ENCODE measurements at regions not wholly inside any gene's neighbourhood (a gene's known extent, or its start where the extent isn't known, plus 50 kb on each side); places are given as distances from the start of the nearest gene placed in this dataset.
"Not testable (repeated sequence)": the region's sequence is repeated elsewhere in the genome, so short reads cannot be mapped to it uniquely, and the experiment has no call there.

DNA sequence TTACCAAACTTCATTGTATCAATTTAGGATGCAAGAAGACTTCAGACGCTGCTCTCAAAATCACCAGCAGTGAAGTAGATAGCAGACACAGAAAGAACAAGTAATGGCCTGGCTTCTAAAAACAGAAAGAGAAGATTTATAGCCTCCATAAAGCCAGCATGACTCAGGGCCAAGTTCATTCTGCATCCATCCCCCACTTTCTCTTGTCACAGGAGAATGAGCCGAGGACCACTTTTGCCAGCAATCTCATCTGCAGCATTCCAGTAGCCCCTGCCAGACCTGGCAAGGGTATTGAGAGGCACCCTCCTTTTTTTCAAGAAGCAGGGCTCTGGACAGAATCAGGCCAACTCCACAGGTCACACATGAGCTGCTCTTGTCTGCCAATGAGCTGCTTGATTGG, 355.4 kb upstream of the SOX9 start:
- DNase-seq: no peak

DNA sequence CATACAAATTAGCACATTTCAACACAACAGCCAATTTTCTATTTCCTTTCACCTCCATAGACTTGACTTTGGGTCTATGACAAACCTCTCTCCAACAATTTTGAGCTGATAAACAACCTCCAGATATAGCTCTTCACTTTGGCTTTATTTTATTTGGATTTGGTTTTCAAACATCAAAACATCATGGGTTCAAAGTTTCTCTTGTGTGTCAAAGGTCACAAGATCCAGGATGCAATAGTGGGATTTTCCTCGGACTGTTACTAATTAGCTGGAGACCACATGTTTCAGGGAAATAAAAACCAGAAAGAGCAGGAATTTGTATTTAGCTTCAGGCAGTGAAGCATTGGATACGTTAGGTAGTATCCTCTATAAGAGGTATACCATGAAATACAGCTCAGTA, 351.0 kb upstream of the SOX9 start:
- DNase-seq: no peak

DNA sequence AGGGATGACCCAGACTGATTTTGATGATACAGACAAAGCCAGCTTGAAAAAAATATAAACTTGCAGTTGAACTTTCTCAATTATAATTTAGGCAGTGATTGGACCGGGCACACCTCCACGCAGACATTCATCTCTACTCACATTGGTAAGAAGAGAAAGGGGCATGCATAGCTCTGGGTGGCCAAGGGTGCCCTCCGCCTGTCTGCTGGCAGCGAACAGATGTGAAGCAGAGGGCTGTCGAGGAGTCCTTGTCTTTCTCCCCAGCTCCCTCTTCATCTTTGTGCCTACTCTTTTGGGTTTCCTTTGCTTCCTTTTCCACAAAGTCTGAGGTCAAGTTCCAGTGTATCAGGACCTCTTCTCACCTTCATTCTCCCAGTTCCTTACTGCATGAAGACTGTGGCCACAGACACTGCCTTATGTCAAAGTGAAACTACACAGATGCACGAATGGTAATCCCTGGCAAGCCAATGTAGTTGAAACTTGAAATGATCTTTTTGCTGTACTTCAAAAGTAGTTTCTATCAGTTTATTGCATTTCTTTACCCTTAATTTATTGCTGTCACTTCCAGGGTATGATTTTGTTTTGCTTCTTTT, 343.7 kb upstream of the SOX9 start:
- no peak for DNase-seq

DNA sequence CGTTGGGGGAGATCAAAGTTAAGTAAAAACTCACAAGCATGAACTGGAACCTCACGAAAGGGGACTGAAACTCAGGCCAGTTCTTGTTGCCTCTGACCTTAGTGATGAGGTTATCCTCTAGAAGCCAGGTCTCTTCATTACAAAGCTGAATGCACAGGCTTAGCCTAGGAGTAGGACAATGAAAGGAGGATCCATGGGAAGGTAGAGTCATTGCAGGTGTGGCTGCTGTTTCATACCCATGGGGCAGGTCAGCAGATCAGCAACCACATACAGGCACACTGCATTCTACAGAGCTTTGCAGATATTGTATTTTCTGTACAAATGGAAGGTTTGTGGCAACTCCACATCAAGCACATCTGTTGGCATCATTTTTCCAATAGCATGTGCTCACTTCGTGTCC, 341.3 kb upstream of the SOX9 start:
- DNase-seq: no peak

DNA sequence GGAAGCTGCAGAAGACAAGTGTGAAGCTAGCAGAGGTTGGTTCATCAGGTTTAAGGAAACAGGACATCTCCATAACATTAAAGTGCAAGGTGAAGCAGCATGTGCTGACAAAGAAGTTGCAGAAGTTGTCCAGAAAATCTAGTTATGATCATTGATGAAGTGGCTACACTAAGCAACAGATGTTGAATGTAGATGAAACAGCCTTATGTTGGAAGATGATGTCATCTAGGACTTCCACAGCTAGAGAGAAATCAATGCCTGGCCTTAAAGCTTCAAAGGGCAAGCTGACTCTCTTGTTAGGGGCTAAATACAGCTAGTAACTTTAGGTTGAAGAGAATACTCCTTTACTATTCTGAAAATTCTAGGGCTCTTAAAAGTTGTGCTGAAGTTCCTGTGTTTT, 340.2 kb upstream of the SOX9 start:
- DNase-seq: no peak

DNA sequence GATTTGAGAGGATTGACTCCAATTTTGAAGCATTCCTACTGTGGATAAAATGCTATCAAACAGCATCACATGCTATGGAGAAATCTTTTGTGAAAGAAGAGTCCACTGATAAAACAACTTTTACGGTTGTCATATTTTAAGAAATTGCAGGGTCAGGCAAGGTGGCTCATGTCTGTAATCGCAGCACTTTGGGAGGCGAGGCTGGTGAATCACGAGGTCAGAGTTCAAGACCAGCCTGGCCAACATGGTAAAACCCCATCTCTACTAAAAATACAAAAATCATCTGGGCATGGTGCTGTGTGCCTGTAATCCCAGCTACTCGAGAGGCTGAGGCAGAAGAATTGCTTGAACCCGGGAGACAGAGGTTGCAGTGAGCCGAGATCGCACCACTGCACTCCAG, 338.8 kb upstream of the SOX9 start:
- not testable (repeated sequence) for DNase-seq

DNA sequence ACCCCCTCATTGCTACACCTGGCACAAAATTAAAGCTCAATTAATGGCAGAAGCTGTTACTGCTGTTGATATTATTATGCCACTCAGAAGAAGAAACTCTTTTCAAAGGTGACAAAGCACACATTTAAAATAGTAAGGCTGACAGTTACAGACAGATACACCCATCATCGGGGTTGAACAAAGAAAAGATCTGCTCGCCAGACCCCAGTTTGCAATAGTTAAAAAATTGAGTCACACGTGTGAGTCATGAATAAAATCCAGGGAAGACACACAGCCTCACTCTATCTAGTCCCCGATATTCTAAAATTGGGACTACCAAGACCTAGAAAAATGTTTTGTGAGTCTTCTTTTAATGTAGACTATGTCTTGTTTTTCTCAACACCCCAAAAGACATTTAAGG, 330.0 kb upstream of the SOX9 start:
- no peak for DNase-seq

DNA sequence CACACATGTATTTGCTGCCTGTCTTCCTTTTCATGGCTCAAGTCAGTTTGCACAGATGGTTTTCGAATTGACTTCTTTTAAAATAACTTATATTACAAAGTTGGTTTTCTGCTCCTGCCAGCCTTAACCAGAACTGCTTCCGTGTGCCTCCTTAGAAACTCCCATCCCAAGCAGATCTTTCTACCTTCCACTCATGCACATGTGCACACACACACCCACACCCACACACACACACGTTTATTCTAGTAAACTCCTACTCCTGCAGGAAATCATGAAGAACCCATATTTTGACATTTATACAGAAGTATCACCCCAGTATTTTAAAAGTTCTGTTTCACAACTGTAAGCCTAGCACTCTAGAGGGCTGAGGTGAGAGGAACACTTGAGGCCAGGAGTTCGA, 329.5 kb upstream of the SOX9 start:
- no peak for DNase-seq

DNA sequence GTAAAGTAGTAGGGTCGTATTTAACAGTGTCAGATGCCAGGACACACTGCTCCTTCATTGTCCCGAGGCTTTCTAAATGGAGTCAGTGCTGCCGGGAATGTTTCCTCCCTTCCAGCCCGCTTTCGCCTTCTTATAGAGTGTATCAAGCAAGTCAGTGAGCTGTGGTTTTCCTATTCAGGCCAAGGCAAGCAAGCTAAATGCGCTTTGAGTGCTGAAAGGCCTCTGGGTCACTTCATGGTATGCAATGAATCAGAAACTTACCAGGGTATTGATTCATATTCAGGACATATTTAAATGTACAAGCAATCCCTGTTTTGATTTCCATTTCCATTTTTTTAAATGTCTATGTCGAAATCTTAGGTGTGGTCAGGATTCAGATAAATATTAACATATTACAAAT, 327.9 kb upstream of the SOX9 start:
- DNase-seq: no peak

DNA sequence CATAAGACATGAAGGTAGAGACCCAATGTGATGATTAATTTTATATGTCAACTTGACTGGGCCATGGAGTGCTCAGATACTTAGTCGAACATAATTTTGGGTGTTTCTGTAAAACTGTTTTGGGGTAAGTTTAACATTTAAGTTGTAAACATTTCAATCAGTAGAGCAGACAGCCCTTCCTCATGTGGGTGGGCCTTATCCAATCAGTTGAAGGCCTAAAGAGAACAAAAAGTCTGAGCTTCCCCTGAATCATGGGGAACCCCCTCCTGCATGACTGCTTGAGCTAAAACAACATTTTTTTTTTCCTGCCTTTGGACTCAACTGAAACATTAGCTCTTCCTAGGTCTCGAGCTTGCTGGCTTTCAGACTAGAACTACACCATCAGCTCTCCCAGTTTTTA, 327.3 kb upstream of the SOX9 start:
- no peak for DNase-seq

DNA sequence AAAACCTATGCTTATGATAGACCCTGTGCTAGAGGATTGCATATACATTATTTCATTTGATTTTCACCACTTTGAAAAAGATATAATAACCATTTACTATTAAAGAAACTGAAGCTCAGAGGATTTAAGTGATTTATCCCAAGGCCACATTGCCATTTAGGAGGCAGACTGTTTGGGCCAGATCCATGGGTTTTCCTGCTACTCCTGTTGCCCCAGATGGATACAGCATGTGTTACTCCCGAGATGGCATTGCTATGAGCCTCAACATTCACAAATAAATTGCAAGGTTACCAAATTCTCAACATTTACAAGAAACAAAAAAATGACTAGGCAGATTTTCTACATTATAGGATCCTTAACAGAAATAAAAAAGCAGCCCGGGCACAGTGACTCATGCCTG, 322.1 kb upstream of the SOX9 start:
- no peak for DNase-seq

DNA sequence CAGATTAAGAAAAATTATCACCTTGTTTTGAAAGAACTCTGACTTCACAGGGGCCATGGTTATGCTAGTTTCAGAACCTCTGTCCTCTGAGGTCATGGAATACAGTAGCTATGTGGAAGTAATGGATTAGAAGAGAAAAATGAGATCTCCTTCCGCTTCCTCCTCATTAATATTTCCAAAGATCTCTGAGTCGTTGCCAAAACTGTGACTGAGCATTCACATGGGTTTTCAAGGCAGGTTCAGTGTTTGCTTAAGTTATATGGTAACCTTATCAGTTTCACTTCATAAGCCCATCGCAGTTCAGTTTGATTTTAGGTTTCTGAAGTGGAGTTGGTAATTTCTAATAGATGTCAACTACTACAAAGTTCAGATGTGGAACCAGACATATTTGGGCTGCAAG, 321.2 kb upstream of the SOX9 start:
- DNase-seq: no peak

DNA sequence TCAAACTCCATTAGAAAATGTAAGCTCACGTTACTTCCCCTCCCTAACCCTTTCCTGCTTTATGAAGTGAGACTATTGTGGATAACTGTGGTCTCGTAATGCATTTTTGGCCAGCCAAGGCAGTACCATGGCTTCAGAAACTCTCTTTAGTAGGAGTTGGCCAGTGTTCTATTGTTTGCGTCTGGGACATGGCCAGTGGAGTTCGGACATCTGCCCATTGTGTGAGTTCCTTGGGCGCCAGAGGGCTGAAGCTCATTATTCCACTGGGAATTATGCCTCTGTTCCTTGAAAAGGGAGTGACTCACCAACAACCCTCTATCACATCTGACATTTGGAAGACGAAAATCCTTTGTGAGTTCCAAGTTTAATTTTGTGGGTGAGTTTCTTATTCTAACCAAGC, 319.5 kb upstream of the SOX9 start:
- DNase-seq: no peak

DNA sequence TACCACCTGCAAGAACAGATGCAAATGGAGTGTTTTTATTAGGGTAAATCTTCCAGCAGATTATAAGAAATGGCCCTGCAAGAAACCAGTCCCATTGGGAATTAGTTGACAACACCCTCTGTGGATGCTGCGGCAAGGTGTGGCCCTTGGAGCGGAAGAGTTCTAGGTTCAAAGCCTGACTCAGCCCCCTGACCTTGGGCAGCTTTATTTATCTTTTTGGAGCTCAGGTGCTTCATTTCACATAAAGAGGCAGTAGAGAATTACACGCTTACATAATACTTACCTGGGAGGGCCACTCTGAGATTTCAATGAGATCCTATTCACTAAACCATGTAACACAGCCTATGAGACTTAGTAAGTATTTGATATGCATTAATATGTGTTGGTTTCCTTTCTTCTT, 318.2 kb upstream of the SOX9 start:
- DNase-seq: no peak

DNA sequence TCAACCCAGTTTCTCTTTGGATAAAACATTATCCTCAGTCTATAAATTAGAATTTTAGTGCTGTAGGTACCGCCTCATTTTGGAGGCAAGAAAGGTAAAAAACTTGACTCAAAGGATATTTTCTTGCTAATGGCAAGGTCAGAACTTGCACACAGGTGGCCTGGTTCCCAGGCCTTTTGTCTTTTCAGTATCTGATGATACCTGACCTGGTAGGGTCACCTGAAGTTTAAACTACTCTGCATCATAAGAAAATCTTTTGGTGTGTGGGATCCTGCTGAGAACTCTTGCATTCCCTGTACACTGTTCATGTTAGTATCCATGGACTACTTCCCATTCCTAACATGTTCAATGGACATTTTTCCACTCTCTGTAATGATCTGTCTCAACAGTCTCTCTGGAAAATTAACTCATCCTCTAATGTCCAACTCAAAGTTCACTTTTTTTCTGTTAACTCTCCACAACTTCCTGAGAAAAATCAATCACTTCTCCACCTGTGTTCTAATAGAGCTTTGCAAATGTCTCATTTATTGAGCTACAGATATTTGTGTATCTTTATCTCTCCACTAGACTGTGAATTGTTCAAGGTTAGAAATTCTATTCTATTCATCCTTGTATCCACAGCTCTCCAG, 317.1 kb upstream of the SOX9 start:
- DNase-seq: no peak

DNA sequence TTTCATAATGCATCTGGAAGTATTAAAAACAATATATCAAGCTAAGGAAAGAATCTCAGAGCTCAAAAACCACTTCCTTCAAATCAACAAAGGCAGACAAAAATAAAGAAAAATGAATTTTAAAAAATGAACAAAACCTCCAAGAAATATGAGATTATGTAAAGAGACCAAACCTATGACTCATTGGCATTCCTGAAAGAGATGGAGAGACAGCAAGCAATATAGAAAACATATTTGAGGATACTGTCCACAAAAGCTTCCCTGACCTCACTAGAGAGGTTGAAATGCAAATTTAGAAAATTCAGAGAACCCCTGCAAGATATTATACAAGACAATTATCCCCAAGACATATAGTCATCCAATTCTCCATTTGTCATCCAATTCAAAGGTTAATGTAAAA, 311.3 kb upstream of the SOX9 start:
- DNase-seq: no peak

DNA sequence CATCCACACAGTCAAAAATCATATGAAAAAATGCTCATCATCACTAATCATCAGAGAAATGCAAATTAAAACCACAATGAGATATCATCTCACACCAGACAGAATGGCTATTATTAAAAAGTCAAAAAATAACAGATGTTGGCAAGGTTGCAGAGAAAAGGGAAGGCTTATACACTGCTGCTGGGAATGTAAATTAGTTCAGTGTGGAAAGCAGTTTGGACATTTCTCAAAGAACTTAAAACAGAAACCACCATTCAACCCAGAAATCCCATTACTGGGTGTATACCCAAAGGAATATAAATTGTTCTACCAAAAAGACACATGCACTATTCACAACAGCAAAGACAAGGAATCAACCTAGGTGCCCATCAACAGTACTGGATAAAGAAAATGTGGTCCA, 307.0 kb upstream of the SOX9 start:
- DNase-seq: not testable (repeated sequence)

DNA sequence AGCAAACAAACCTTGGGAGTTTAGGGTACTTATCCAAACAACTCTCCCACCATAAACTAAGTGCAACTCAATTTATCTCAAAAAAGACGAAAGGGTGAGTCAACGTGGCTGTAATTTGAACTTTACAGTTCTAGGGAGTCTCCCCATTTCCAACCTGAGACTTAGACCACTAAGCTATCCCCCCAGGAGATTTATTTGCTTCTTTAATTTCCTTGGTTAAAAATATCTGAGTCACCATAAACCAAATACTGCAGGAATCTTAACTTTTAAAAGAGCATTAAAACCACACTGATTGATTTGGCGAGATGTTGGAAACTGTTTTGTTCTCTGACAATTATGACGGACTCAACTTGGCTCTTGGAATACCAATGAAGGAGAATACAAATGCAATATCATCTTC, 299.3 kb upstream of the SOX9 start:
- no peak for DNase-seq

DNA sequence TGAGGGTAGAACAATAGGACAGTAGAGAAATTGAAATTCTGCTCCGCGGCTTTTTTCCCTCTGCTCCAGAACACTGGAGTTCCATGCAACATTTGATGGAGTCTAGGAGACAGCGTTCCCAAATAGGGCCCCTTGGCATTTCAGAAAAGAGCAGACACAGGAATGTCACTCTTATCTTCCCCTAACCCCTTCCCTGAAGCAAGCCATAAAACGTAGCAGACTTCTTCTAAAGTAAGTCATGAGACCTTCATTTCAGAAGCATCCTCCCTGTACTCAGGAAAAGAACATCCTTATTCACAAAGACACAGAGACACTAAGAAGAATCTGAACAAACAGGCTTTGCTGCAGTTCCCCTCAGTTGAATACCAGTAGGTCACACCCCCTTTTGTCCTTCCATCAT, 296.1 kb upstream of the SOX9 start:
- no peak for DNase-seq

DNA sequence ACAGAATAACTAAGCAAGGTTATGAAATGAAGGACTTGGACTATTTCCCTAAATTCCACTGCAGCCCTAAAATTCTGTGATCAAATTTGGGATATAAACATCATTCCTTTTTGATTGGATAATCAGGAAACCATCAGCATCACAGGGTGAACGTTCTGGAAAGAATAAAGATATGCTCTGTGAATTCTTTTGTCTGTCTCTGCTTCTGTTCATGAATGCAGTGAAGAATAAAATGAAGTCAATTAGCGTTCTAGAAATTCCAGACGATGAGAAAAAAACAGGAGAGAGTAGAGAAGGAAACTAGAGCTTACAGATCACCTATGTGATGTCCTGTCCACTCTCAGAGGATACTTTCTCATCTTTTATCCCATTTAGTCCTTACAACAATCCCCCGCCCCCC, 295.1 kb upstream of the SOX9 start:
- no peak for DNase-seq

DNA sequence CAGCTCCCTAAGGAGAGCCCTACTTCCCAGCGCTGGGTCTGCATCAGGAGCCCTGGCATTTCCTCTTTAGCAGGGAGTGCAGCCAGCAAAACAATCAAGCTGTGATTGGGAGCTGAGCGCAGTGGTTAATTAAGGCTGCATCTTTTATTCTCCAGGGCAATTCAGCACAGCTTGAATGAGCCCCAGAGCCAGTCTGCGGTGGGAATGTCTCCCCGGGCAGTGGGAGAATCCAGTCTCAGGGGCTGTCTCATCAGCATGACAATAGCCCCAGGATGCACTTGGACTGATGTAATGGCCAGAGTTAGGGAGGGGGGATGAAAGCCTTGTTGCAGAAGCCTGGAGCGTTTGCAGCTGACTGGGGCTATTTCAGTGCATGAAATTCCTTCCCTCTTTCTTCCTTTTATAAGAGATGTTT, 292.6 kb upstream of the SOX9 start:
- DNase-seq: no peak

DNA sequence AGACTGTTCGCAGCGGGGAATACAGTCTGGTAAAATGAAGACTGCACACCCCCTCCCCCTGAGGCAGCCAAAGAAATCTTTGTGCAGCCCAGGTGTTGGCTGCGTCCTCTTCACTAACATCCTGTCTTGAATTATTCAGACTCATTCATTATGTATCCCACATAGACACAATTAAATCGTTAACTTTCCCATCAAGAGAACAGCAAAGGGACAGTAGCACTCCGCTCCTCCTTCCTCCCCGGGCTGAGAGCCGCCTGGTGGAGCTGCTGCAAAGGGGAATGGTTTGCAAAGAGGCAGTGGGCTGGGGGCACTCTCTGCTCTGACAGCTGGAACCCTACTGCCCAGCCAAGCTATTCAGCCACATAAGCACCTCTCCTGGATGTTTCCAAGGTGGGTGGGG, 290.0 kb upstream of the SOX9 start:
- DNase-seq: no peak

DNA sequence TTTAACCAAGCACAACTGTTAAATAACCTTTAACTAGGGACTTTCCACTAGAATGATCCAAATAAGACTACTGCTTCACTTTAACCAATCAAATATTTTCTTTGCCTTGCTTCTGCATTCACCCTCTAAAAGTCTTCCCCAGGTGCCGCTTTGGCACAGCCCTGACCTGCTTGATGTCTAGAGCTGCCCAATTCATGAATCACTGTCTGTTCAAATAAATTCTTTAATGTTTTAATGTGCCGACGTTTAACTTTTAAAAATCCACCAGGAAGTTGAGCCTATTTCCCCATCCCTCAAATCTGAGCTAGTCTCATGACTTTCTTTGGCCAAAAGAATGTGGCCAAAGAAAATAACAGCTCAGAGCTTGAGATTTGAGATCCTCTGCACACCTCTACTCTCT, 277.8 kb upstream of the SOX9 start:
- no peak for DNase-seq

DNA sequence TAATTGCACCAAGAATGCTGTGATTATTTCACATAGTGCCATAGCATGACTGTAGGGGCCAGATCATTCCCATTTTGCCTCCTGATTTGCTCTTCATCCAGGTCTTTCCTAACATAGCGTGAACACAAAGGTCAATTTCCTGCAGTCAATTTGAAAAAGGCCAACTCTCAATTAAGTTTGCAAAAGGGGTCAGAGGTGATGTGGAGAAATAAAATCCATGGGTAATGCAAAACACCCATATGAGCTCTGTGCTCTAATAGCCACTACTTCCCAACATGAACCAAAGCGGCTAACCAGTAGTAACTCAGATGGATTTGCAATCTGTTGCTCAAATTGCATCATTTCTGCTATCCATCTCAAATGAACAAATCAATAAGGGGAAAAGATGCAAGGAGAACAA, 275.5 kb upstream of the SOX9 start:
- no peak for DNase-seq

DNA sequence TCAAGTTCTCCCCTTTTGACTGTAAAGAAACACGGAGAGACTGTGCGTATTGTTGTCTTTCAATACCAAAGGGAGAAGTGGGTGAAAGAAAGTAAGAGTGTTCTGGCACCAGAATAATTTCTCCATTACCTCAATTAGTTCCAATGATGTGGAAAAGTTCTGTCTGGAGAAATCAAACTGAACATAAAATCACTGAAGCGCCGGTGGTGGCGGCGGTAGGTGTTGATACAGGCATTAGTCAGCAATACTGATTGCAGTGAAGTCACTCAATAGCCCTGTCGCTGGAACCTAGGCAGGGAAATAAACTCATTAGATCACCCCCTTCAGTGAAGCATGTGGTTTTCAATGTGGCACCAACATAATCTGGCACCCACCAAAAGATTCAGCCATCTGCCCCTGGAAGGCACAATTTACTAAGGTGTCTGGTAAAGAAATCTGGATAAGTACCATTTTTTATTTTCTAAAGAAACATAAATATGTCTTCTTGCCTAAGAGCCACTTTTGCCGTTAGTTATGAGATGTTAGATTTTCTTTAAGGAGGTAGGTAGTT, 274.2 kb upstream of the SOX9 start:
- DNase-seq: no peak
